Neutrophil (primary cell): ENCODE measurements at regions not wholly inside any gene's neighbourhood (a gene's known extent, or its start where the extent isn't known, plus 50 kb on each side); places are given as distances from the start of the nearest gene placed in this dataset.

Experiments used
- H3K27ac ChIP-seq: fragments of 200-600 bp; sonication (generic); 2 replicates; pipeline ENCODE4 v1.5.1; 2016; ENCODE audit warnings: mild to moderate bottlenecking, moderate library complexity
- H3K27me3 ChIP-seq: fragments of 200-600 bp; sonication (generic); 2 replicates; pipeline ENCODE4 v1.6.0; 2016; ENCODE audit warnings: mild to moderate bottlenecking
- H3K36me3 ChIP-seq: fragments of 200-600 bp; sonication (generic); 2 replicates; pipeline ENCODE4 v1.5.1; 2017
- H3K4me1 ChIP-seq, 2 experiments: fragments of 200-600 bp in 1 of 2; sonication (generic) in 1 of 2; 1 replicate in 1 of 2; 2 replicates in 1 of 2; pipeline versions ENCODE4 v1.5.1 to v1.6.1; 2013 to 2016; ENCODE audit warnings: low read depth in 1 of 2, low read length in 1 of 2, mild to moderate bottlenecking in 1 of 2, moderate library complexity in 1 of 2; ENCODE audit not compliant: control insufficient read depth in 1 of 2, insufficient read depth in 1 of 2
- H3K4me3 ChIP-seq, 2 experiments: fragments of 200-600 bp in 1 of 2; sonication (generic) in 1 of 2; 1 replicate in 1 of 2; 2 replicates in 1 of 2; pipeline ENCODE4 v1.5.1; 2013 to 2016; ENCODE audit warnings: low read depth in 1 of 2, low read length in 1 of 2, mild to moderate bottlenecking in 1 of 2, moderate library complexity in 1 of 2
- H3K9me3 ChIP-seq: fragments of 200-600 bp; sonication (generic); 2 replicates; pipeline ENCODE4 v1.5.1; 2016
- TF ChIP-seq, protein P1 (sequence below): fragments of 200-600 bp; sonication (generic); IDR thresholded peaks from 2 replicates; pipeline ENCODE4 v1.5.1; 2016; ENCODE audit warnings: antibody characterized with exemption

DNA sequence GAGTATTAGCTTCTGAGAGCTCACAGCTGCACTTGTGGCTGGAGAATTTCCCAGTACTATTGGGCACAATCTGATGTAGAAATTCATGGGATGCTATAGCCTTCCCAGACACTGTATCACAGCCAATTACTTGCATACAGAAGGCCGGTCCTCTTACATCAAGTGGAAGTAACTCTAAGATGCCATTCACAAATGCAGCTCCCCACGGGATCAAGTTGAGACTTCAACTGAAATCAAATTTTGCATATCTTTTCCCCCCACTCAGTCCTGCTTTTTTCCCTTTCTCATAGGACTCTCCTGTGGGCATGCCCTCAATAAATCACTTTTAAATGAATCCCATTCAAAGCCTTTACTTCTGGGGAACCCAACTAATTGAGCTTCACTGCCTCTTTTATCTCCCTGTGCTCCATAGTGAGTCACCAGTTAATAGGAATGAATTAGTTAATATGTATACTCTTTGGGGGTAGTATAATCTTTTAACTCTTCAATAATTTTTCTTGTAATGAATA is 1970.8 kb downstream of the OLFM4 start:
- H3K9me3 ChIP-seq = no peaks in the 10 kb centered on the region
- TF ChIP-seq, protein P1, sequence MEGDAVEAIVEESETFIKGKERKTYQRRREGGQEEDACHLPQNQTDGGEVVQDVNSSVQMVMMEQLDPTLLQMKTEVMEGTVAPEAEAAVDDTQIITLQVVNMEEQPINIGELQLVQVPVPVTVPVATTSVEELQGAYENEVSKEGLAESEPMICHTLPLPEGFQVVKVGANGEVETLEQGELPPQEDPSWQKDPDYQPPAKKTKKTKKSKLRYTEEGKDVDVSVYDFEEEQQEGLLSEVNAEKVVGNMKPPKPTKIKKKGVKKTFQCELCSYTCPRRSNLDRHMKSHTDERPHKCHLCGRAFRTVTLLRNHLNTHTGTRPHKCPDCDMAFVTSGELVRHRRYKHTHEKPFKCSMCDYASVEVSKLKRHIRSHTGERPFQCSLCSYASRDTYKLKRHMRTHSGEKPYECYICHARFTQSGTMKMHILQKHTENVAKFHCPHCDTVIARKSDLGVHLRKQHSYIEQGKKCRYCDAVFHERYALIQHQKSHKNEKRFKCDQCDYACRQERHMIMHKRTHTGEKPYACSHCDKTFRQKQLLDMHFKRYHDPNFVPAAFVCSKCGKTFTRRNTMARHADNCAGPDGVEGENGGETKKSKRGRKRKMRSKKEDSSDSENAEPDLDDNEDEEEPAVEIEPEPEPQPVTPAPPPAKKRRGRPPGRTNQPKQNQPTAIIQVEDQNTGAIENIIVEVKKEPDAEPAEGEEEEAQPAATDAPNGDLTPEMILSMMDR = no peak
- H3K4me1 ChIP-seq = no peaks in the 10 kb centered on the region
- no peak overlapping the region for H3K27ac ChIP-seq
- H3K36me3 ChIP-seq = no peaks in the 10 kb centered on the region
- H3K4me3 ChIP-seq = no peak overlapping the region
- H3K27me3 ChIP-seq = no peaks in the 10 kb centered on the region

DNA sequence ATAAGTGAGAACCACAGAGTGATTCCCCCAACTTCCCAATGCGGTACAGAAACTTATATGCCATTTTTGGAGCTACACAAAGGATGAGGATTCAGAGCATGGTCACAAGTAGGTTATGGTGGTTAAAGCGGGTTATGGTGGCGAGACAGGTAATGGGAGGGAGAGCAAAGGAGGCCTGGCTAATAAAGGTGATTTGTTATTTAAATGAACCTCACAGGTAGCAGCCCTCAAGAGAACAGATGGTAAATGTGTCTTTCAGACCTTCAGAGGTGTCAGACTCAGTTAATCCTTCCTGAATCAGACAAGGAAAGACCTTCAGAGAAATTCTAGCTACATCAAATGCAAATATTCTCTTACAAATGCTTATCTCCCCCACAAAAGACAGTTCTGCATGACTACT is 1971.4 kb downstream of the OLFM4 start:
- no peak overlapping the region for H3K27ac ChIP-seq
- no peaks in the 10 kb centered on the region for H3K4me1 ChIP-seq
- H3K4me3 ChIP-seq = no peak overlapping the region
- TF ChIP-seq, protein P1 = no peak
- H3K36me3 ChIP-seq = no peaks in the 10 kb centered on the region
- no peaks in the 10 kb centered on the region for H3K9me3 ChIP-seq
- H3K27me3 ChIP-seq = no peaks in the 10 kb centered on the region

GRCh38 chr13:55000844-55001243 is 1972.2 kb downstream of the OLFM4 start:
- Histone ChIP-seq H3K27ac (no peak overlapping the region), H3K27me3 (no peaks in the 10 kb centered on the region), H3K36me3 (no peaks in the 10 kb centered on the region), H3K4me1 (no peaks in the 10 kb centered on the region), H3K9me3 (no peaks in the 10 kb centered on the region), H3K4me3 (no peak overlapping the region)
- TF ChIP-seq, protein P1 = no peak

- TF ChIP-seq, protein P1 = no peak
- H3K9me3 ChIP-seq = no peaks in the 10 kb centered on the region
Measured at GRCh38 chr13:55001881-55002280, 1973.3 kb downstream of the OLFM4 start.

DNA sequence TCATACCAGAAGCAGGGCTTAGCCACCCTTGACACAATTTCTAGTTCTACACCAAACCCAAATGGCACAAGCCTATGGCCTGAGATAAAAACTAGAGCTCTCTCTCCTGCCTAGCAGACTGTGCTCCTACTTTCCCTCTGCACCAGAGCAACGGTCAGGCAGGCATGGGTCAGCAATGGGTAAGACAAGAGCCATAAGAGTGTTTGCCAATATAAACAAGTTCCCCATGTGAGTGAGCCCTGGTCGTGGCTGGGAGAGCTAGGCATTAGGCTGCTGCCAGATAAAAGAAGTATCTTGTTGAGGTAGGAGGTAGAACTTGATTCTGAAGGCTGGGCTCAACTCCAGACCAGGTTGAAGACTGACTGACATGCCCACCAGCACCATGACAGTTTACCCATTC is 1979.1 kb downstream of the OLFM4 start:
- Histone ChIP-seq H3K36me3 (no peaks in the 10 kb centered on the region), H3K27me3 (no peaks in the 10 kb centered on the region), H3K4me3 (no peak overlapping the region), H3K9me3 (no peaks in the 10 kb centered on the region), H3K4me1 (no peaks in the 10 kb centered on the region), H3K27ac (no peak overlapping the region)
- TF ChIP-seq, protein P1 = no peak

More at GRCh38 chr13:55001881-55002280, 1973.3 kb downstream of the OLFM4 start:
- no peak overlapping the region for H3K27ac ChIP-seq
- H3K4me1 ChIP-seq = no peaks in the 10 kb centered on the region
- H3K4me3 ChIP-seq = no peak overlapping the region
- H3K27me3 ChIP-seq = no peaks in the 10 kb centered on the region
- no peaks in the 10 kb centered on the region for H3K36me3 ChIP-seq

DNA sequence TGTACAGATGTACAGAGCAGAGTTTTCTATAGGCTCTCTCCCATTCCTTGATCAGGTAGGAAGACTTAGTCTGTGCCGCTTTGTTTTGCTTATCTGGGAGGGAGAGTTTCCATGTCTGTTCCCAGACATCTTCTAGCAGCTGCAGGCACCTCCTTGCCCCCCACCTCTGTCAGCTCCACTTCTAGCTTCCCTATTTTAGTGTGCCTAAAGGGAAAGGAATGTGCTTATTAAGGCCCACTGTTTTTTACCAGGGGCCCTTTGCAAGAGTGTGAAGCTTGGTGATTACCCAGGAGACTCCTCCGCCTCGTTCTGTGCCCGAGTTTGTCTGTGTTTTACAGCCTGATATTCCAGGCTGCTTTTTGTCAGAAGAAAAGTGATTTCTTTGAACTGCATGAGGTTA is 1984.4 kb downstream of the OLFM4 start:
- Histone ChIP-seq H3K27ac (no peak overlapping the region), H3K9me3 (no peaks in the 10 kb centered on the region), H3K4me1 (no peaks in the 10 kb centered on the region), H3K27me3 (no peaks in the 10 kb centered on the region), H3K4me3 (no peak overlapping the region), H3K36me3 (no peaks in the 10 kb centered on the region)
- TF ChIP-seq, protein P1 = no peak
